SH-SY5Y (cell line): ENCODE measurements at regions not wholly inside any gene's neighbourhood (a gene's known extent, or its start where the extent isn't known, plus 50 kb on each side); places are given as distances from the start of the nearest gene placed in this dataset.

ENCODE experiments used
- GATA2 ChIP-seq: IDR thresholded peaks from 2 replicates; pipeline ENCODE4 v1.6.1; 2011; ENCODE audit warnings: mild to moderate bottlenecking, low read depth, low read length
- GATA3 ChIP-seq: IDR thresholded peaks from 2 replicates; pipeline ENCODE4 v1.6.1; 2011; ENCODE audit warnings: low read depth, mild to moderate bottlenecking, low read length, moderate library complexity

DNA sequence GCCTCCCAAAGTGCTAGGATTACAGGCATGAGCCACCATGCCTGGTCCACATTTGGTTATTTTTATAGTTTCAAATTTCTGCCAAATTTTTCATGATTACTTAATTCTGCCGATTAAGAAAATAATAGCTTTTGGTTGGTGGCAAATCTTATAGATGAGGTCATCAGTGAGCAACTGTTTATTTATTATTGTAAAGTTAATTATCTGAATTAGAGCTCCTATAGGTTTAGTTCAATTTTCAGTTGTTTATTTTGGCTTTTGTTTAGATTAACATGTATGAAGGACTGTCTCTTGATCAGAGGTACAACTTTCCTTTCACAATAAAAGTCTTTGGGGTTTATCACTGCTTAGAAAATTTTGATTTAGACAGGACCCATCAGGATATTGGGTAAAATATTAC, 262.2 kb downstream of the SLC7A11 start:
- no peak for TF ChIP-seq GATA3
- TF ChIP-seq GATA2, result no peak
